ENCODE measurements at regions not wholly inside any gene's neighbourhood (a gene's known extent, or its start where the extent isn't known, plus 50 kb on each side); places are given as distances from the start of the nearest gene placed in this dataset.
A peak's percentile ranks its signal among the peaks of the same experiment; 100 is the strongest.

DNA sequence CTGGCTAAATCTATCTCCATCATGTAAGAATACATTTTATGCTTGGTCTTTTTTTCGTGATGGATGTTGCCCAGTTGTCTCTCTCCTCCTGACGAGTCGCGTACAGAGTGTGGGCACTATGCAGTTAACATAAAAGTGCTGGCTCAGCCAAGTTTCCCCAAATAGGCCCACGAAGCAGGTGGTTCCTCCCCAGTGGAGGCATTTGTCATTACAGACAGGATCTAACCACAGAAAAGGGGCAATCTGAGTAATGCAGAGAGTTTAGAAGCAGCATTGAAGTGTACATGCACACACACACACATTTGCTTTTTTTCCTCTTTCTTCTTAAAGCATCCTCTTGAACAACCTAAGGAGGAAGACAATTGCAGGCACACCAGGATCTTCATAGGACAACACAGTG is 188.7 kb upstream of the VCX start:
- peaks cover 0 to 21% (median 0%) of the 10 kb centered on the region in 3 donors for H3K9me3 ChIP-seq (ENCODE audit: control insufficient read depth in 2 of 3, insufficient read depth in 1 of 3, low read length in 3 of 3)
- no peak for DNase-seq
- no peaks in the 10 kb centered on the region for H3K36me3 ChIP-seq (ENCODE audit: control insufficient read depth in 2 of 3, insufficient read depth in 3 of 3, low read length in 3 of 3)
- TF ChIP-seq, protein P1, sequence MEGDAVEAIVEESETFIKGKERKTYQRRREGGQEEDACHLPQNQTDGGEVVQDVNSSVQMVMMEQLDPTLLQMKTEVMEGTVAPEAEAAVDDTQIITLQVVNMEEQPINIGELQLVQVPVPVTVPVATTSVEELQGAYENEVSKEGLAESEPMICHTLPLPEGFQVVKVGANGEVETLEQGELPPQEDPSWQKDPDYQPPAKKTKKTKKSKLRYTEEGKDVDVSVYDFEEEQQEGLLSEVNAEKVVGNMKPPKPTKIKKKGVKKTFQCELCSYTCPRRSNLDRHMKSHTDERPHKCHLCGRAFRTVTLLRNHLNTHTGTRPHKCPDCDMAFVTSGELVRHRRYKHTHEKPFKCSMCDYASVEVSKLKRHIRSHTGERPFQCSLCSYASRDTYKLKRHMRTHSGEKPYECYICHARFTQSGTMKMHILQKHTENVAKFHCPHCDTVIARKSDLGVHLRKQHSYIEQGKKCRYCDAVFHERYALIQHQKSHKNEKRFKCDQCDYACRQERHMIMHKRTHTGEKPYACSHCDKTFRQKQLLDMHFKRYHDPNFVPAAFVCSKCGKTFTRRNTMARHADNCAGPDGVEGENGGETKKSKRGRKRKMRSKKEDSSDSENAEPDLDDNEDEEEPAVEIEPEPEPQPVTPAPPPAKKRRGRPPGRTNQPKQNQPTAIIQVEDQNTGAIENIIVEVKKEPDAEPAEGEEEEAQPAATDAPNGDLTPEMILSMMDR (IDR thresholded peaks at IDR 0.05; ENCODE audit: borderline replicate concordance, extremely low read depth, insufficient read depth) = no peak
- no peak overlapping the region for H3K27ac ChIP-seq (ENCODE audit: low read depth in 2 of 2, low read length in 2 of 2)
- intact Hi-C loops (cut with DNase I) = no loop called here
- H3K4me1 ChIP-seq (ENCODE audit: control insufficient read depth in 2 of 3, insufficient read depth in 2 of 3, low read depth in 1 of 3, low read length in 3 of 3) = no peaks in the 10 kb centered on the region
- no peak overlapping the region for H3K9ac ChIP-seq (ENCODE audit: low read length in 3 of 3)
- FAIRE-seq = no peak
- H3K27me3 ChIP-seq (ENCODE audit: control insufficient read depth, insufficient read depth, low read length) = no peaks in the 10 kb centered on the region
- H3K4me3 ChIP-seq (ENCODE audit: low read length in 3 of 3) = no peak overlapping the region

- Histone ChIP-seq H3K27ac (ENCODE audit: low read depth in 2 of 2, low read length in 2 of 2) (no peak overlapping the region), H3K9ac (ENCODE audit: low read length in 3 of 3) (no peak overlapping the region), H3K9me3 (ENCODE audit: control insufficient read depth in 2 of 3, insufficient read depth in 1 of 3, low read length in 3 of 3) (peaks cover 0 to 8% (median 0%) of the 10 kb centered on the region in 3 donors), H3K36me3 (ENCODE audit: control insufficient read depth in 2 of 3, insufficient read depth in 3 of 3, low read length in 3 of 3) (no peaks in the 10 kb centered on the region), H3K4me1 (ENCODE audit: control insufficient read depth in 2 of 3, insufficient read depth in 2 of 3, low read depth in 1 of 3, low read length in 3 of 3) (no peaks in the 10 kb centered on the region), H3K4me3 (ENCODE audit: low read length in 3 of 3) (no peak overlapping the region), H3K27me3 (ENCODE audit: control insufficient read depth, insufficient read depth, low read length) (no peaks in the 10 kb centered on the region)
- FAIRE-seq (no peak), DNase-seq (peak in 2 of 5 donors; percentile 33 to 54)
- intact Hi-C loops (cut with DNase I) = no loop called here
- TF ChIP-seq, protein P1 (IDR thresholded peaks at IDR 0.05; ENCODE audit: borderline replicate concordance, extremely low read depth, insufficient read depth) = no peak
These were observed 195.1 kb upstream of the VCX start for GRCh38 chrX:7647831-7648230.

DNA sequence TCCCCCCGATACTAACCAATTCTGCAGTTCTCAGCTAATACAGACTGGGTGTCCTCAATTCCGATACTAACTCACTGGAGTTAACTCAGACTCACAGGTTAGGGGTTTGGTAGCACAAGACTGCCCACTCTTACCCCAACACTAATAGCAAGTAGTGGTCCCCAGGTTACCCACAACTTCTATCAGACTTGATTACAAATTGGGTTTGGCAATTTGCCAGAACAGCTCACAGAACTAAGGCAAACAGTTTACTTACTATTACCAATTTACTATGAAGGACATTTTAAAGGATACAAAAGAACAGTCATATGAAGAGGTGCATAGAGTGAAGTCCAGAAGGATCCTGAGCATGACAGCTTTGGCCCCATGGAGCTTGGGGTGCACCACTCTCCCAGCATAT is 201.8 kb upstream of the VCX start:
- no peak overlapping the region for H3K9ac ChIP-seq (ENCODE audit: low read length in 3 of 3)
- H3K4me1 ChIP-seq (ENCODE audit: control insufficient read depth in 2 of 3, insufficient read depth in 2 of 3, low read depth in 1 of 3, low read length in 3 of 3) = no peaks in the 10 kb centered on the region
- H3K9me3 ChIP-seq (ENCODE audit: control insufficient read depth in 2 of 3, insufficient read depth in 1 of 3, low read length in 3 of 3) = no peaks in the 10 kb centered on the region
- TF ChIP-seq, protein P1 (IDR thresholded peaks at IDR 0.05; ENCODE audit: borderline replicate concordance, extremely low read depth, insufficient read depth) = no peak
- H3K27ac ChIP-seq (ENCODE audit: low read depth in 2 of 2, low read length in 2 of 2) = no peak overlapping the region
- no peak for FAIRE-seq
- intact Hi-C loops (cut with DNase I) = no loop called here
- no peaks in the 10 kb centered on the region for H3K36me3 ChIP-seq (ENCODE audit: control insufficient read depth in 2 of 3, insufficient read depth in 3 of 3, low read length in 3 of 3)
- no peaks in the 10 kb centered on the region for H3K27me3 ChIP-seq (ENCODE audit: control insufficient read depth, insufficient read depth, low read length)
- DNase-seq = no peak
- no peak overlapping the region for H3K4me3 ChIP-seq (ENCODE audit: low read length in 3 of 3)

DNA sequence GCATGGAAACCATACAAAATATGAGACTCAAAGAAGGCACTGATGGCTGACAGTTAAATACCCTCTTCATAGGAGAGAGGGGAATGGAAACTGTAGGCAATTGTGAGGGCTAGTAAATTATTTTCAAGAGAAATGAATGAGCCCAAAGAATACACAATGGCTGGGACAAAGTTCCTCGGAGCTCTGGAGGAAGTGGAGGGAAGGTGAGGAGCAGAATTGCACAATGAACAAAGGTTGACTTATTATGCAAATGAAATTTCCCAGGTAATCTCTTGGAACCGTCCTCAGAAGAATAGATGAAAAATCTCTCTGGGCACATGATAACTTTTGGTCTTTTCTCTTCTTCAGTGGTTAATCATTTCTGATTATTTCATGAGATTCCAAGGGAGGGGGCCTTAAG is 202.6 kb upstream of the VCX start:
- Histone ChIP-seq H3K4me1 (ENCODE audit: control insufficient read depth in 2 of 3, insufficient read depth in 2 of 3, low read depth in 1 of 3, low read length in 3 of 3) (no peaks in the 10 kb centered on the region), H3K27ac (ENCODE audit: low read depth in 2 of 2, low read length in 2 of 2) (no peak overlapping the region), H3K9ac (ENCODE audit: low read length in 3 of 3) (no peak overlapping the region), H3K27me3 (ENCODE audit: control insufficient read depth, insufficient read depth, low read length) (no peaks in the 10 kb centered on the region), H3K9me3 (ENCODE audit: control insufficient read depth in 2 of 3, insufficient read depth in 1 of 3, low read length in 3 of 3) (no peaks in the 10 kb centered on the region), H3K36me3 (ENCODE audit: control insufficient read depth in 2 of 3, insufficient read depth in 3 of 3, low read length in 3 of 3) (no peaks in the 10 kb centered on the region), H3K4me3 (ENCODE audit: low read length in 3 of 3) (no peak overlapping the region)
- TF ChIP-seq, protein P1 (IDR thresholded peaks at IDR 0.05; ENCODE audit: borderline replicate concordance, extremely low read depth, insufficient read depth) = no peak
- no peak for FAIRE-seq
- DNase-seq = no peak
- intact Hi-C loops (cut with DNase I) = no loop called here
